ENCODE measurements at regions not wholly inside any gene's neighbourhood (a gene's known extent, or its start where the extent isn't known, plus 50 kb on each side); places are given as distances from the start of the nearest gene placed in this dataset.

GRCh38 chr13:59476366-59476765, 687.4 kb downstream of the DIAPH3 start:
- DNase-seq, result no peak

GRCh38 chr13:59477011-59477410, 686.7 kb downstream of the DIAPH3 start:
- no peak for DNase-seq

DNA sequence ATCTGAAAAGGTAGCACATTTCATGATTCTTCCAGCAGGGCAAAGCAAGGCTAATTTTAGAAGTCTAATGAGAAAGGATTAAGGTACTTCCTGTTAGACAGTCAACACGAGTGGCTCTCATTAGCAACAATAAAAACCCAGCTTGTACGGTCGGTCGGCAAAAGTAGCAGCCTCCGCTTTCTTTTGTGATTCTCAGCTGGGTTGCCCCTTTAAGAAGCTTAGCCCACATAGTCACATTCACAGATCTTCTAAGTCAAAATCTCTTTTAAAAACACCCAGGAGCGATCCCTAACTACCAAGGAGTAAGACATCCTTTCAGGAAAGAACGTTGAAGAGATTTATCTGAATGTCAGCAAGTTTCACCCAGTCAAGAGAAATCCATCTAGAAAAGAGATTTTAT, 684.8 kb downstream of the DIAPH3 start:
- DNase-seq, result no peak

DNA sequence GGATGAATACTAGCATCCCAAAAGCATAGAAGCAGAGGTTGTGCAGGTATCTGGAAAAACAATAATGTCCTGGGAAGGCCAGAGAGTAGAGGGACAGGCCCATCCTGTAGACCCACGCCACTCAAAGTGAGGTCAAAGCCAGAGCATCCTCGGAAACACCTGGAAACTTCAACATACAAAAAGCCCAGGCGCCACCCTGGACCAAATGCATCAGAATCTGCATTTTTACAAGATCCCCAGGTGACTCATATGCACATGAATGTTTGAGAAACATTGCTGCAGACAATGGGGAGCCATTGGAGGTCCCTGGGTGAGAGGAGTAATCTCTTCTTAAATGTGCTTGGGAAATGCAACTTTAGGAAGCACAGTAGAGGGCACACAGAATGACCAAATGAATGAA, 684.1 kb downstream of the DIAPH3 start:
- no peak for DNase-seq

DNA sequence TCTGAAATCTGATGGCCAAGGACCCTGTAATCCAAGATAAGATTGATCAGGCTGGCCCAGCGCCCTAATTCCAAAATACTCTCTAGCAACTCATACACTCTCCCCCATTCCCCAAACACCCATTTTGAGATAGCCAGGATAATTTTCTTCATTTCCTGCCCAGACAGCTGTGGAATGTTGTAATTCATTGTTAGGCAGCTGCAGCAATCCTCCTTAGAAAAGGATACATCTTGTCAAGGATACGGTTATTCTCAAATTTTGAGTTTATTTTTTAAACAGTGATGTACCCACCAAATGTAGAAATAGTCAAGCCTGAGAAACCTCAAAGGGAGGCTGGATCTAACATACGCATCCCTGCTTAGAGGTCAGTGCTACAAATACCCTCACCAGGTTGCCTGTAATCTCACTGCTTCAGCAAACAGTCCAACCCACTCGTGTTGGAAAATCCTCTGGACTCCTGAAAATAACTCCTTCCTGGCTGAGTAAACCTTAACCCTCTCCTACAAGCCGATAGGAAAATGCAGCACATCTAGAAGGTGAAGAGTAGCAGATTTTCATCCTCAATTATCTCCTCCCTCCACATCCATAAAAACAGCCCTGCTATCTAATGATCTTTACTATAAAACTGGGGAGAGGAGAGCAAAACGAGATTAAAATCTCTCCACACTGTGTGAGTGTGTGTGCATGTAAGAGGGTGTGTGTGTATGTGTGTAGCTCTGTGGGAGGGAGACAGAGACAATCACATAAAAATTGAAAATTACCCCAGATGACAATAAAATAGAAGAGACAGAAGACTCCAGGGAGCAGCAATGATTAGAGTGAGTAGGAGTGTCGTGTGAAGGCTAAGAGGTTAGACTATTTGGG, 683.1 kb downstream of the DIAPH3 start:
- DNase-seq, result no peak

GRCh38 chr13:59483501-59484145, 680.1 kb downstream of the DIAPH3 start:
- DNase-seq, result no peak

- DNase-seq, result no peak
Measured at GRCh38 chr13:59487883-59488282, 675.8 kb downstream of the DIAPH3 start.

DNA sequence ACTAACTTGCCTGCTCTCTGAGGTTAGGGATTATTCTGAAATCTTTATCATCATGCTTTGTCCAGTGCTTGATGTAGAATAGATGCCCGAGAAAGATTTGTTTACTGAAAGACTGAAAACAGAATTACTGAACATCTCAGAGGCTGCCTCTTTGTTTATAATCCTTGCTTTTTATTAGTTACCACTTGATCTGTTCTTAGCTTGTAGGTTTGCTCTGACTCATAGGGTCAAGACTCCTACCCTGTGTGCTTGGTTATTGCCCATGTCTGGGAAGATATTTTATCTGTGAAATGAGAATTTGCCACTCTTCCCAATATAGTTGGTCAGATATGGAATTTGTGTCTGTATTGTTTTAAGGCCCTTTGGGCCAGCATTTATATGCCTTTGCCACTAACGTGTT, 675.3 kb downstream of the DIAPH3 start:
- DNase-seq, result no peak

DNA sequence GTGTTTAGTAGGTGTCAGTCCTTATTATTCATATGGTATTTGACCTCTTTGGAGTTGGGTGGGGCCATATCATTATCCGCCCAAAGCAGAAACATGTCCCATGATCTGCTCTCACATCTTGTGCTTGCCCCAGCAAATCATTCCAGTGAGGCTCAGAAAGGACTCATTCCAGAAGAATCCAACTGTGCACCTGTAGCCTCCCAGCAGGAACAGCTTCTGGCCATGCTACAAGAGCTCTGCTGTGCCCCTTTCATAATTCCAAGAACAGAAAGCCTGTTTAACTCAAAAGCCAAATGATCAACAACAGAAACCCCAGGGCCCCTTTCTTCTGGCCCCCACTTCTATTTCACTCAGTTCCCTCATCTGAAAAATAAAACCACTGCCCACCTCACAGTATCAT, 673.1 kb downstream of the DIAPH3 start:
- DNase-seq, result no peak

- no peak for DNase-seq
Measured at GRCh38 chr13:59492030-59492636, 671.6 kb downstream of the DIAPH3 start.

- no peak for DNase-seq
Measured at GRCh38 chr13:59493436-59493965, 670.2 kb downstream of the DIAPH3 start.

GRCh38 chr13:59494151-59494550, 669.6 kb downstream of the DIAPH3 start:
- DNase-seq, result no peak

DNA sequence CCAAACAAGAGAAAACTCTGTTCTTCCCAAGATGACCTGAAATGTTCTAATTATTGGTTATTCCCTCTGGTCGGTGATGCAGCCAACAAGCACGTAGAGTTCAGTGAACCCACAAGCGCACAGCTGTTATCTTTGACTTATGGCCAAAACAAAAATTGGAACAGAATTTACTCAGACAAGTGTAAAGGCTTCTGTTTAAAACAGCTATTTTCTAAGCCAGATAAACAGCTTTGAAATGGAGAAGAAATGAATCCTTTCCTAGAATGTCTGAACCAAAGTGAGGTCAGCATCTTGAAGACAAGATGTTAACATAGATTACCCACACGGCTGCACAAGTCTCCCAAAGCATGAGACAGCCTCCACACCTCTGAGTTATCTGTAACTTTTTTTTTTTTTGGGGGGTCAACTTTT, 669.2 kb downstream of the DIAPH3 start:
- DNase-seq, result no peak

DNA sequence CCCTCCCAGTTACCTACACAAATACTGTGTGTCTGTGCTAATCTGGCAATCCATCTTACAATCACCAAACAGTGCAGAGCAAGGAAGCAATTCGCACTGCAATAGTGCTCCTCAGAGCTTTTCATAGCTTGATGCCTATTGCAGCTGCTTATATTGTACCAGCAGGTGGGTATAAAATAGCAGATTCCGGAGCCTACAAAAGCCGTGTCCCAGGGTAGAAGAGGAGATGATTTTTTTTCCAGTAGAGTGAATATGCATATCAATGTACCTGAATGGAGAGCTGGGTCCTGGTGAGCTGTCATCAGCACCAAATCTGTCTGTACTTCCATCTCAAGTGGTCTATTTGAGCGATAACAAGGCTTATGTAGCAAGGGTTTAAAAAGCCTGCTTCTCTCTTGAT, 668.4 kb downstream of the DIAPH3 start:
- DNase-seq, result no peak

DNA sequence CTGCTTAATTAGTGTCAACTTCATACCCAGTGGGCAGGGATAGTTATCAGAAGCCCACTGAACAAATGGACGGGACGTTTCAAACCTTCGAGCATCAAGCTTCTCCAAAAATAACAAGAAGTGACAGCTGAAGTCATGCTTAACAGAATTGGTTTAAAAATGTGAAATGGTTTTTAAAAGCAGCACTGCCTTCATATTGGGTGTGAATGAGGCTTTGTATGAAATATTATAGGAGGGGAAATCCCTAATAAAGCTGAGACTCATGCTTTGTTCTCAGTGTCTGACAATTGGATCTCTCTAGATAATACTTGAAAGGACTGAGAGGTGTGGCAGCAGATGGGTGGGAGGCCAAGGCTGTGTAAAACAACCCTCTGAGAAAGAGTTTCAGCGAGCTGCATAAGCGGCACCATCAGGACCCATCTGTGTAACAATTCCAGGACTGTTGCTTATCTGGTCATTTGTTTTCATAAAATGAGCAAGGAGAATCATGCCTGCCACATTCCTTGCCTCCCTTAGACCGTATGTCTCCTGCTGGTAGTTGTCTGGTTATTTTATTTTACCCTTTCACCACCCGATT, 667.7 kb downstream of the DIAPH3 start:
- no peak for DNase-seq

GRCh38 chr13:59497621-59498247, 666.0 kb downstream of the DIAPH3 start:
- no peak for DNase-seq

DNA sequence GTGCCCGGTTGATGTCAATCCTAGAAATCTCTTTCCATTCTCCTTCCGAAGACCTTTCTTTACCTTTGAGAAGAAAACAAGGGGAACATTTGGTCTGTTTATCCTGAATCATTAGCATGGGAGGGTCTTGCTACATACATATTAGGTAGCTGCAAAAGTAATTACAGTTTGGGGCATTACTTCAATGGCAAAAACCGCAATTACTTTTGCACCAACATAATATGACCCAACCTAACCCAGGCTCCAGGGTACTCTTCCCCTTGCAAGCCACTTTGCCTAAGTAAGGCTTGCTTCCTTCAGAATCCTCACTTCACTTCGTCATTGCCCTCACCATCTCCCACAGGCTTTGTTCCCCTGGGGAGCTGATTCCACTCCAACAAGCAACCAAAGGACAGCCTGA, 662.7 kb downstream of the DIAPH3 start:
- no peak for DNase-seq

DNA sequence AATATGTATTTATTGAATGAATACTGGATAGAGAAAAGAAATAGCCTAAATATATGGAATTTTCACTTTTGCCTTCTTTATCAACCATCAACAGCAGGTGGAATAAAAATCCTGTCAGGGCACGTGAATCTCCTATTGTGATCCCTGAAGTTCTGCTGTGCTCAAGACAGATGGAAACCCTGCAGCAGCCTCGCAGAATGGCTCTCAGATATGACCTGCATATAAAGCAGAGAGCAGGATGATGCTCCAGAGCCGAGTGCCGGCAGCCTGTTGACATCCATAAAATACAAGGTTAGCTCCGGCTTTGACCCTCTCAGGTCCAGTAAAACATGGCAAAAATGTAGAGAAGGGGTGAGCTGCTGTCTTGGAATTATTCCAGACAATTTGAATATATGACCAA, 659.3 kb downstream of the DIAPH3 start:
- no peak for DNase-seq

DNA sequence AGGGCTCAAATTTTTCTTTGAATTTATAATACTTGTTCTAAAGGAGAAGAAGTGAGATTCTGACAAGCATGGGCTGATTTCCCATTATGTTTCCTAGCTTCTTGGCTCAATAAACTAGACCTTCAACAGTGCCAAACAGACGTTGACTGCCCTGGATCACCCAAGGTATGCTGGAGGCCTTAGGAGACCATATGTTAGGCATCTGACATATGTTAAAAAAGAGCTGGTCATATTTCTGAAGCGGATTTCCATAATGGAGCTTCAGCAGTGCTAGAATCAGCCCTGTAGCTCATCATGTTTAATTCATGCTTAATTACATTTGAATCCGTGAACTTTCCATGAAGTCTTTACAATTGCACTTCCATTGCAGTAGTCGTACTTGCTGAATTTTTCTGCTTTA, 653.3 kb downstream of the DIAPH3 start:
- DNase-seq, result no peak

DNA sequence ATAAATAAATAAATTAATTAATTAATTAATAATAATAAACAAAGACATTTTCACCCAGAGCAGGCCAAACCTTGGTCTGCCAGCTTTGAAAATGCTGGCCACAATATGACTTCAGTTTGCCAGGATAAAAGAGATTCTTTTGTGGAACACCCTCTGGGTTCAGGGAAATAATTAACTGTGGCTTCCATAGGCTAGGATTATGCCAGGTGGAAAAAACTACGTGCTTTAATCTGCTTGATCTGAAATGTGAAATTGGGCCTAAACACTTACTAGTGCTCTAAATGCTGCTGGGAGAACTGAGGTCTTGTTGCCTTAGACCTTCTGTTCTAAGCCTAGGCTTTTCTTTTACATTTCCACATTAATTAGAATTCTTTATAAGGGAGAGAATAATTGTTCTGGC, 650.0 kb downstream of the DIAPH3 start:
- no peak for DNase-seq

DNA sequence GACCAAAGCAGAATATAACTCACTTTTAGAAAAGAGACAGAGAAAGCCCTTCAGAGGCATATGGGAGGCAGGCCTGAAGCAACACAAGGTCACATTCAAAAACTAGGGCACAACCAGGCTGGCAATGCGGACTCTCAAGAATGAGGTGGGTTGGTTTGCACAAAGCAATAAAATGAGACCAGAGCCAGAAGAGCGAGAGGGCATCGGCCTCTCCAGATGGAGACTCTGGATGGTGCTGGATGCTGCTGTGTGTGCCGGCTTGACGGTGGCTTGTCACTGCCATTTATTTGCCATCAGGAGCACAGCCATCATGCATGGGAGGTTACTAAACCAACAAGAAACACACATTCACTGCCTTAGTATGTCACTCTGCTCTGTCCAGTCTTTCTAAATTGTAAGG, 649.4 kb downstream of the DIAPH3 start:
- no peak for DNase-seq

DNA sequence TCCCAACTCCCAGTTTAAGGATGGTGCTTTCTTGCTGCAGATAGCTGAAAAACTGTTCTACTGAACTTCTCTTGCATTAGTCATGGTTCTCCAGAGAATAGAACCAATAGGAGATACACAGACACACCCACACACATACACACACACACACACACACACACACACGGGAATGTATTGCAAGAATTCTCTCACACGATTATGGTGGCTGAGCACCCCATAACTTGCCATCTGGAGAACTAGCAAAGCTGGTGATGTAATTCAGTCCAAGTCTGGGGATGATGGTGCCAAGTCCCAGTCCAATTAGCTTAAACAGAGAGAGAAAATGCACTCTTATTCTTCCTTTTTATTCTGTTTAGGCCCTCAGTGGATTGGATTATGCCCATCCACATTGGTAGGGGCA, 643.9 kb downstream of the DIAPH3 start:
- DNase-seq, result no peak

DNA sequence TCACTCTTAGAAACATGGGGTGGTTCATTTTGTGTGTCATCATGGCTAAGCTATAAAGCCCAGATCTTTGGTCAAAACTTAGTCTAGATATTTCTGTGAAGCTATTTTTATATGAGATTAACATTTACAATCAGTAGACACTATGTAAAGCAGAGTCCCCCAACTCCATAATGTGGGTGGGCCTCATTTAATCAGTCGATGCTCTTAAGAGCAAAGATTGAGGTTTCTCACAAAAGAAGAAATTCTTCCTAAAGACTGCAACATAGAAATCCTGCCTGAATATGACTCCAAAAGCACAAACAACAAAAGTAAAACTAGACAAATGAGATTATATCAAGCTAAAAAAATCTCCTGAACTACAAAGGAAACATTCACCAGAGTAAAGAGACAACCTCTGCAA, 642.2 kb downstream of the DIAPH3 start:
- DNase-seq, result no peak

Data from CD4-positive, alpha-beta T cell treated with Interleukin-17A for 4 hours (primary cell).